ENCODE measurements at regions not wholly inside any gene's neighbourhood (a gene's known extent, or its start where the extent isn't known, plus 50 kb on each side); places are given as distances from the start of the nearest gene placed in this dataset.
A peak's percentile ranks its signal among the peaks of the same experiment; 100 is the strongest.

DNA sequence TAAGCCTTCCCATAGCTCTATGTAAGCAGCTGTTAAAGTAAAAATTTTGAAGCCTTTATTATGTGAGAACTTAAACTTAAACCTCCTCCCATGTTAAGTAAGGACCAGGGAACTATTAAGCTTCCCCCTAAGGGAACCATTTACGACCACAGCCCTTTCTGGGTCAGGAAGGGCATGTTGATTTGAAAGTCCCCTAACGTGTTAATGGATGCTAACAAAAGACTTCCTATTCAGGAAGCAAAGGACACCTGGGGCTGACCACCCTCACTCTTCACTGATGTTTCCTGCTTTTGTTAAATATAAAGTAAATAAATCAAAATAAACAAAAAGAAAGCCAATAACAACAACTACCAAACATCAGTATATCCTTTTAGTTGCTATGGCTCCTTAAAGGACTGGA is 170.6 kb upstream of the RFX3 start:
- Histone ChIP-seq H4K20me1 (replicated peaks; ENCODE audit: insufficient read depth) (no peaks in the 10 kb centered on the region), H3K27ac (ENCODE audit: low read depth) (peak overlapping the region; percentile 33; the same call in 1 of the 2 replicates), H3K4me2 (peak overlapping the region; percentile 27; the same call in 1 of the 2 replicates), H3K4me3 (no peak overlapping the region), H3K9me2 (ENCODE audit: insufficient read depth) (peaks cover 5% of the 10 kb centered on the region; the same call in 1 of the 2 replicates), H3K36me3 (ENCODE audit: insufficient read depth) (no peaks in the 10 kb centered on the region), H3K27me3 (ENCODE audit: insufficient read depth) (peaks cover 9% of the 10 kb centered on the region; the same call in 1 of the 2 replicates), H3K79me2 (replicated peaks; ENCODE audit: insufficient read depth) (no peaks in the 10 kb centered on the region), H2AFZ (no peak overlapping the region), H3K4me1 (ENCODE audit: insufficient read depth) (peaks cover 14% of the 10 kb centered on the region), H3F3A (replicated peaks; ENCODE audit: low read depth) (no peaks in the 10 kb centered on the region)
- Mint-ChIP-seq H3K9me3 (no peaks in the 10 kb centered on the region), H3K4me1 (peaks cover 21% of the 10 kb centered on the region), H3K27ac (no peak overlapping the region), H3K36me3 (ENCODE audit: low read depth) (no peaks in the 10 kb centered on the region), H3K27me3 (ENCODE audit: insufficient read depth, low read depth, poor library complexity) (no peaks in the 10 kb centered on the region), H3K4me3 (no peak overlapping the region)
- ATAC-seq: peak; percentile 75
- DNase-seq (ENCODE audit: low spot score): peak; percentile 54
- TF ChIP-seq ZNF114 (CRISPR knock-in tag; IDR thresholded peaks at IDR 0.05): no peak
- TF ChIP-seq, protein P1, sequence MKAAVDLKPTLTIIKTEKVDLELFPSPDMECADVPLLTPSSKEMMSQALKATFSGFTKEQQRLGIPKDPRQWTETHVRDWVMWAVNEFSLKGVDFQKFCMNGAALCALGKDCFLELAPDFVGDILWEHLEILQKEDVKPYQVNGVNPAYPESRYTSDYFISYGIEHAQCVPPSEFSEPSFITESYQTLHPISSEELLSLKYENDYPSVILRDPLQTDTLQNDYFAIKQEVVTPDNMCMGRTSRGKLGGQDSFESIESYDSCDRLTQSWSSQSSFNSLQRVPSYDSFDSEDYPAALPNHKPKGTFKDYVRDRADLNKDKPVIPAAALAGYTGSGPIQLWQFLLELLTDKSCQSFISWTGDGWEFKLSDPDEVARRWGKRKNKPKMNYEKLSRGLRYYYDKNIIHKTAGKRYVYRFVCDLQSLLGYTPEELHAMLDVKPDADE (IDR thresholded peaks at IDR 0.05): 0 out of 2 replicates have a peak, but pooled peaks have one; percentile 59
- TF ChIP-seq, protein P2, sequence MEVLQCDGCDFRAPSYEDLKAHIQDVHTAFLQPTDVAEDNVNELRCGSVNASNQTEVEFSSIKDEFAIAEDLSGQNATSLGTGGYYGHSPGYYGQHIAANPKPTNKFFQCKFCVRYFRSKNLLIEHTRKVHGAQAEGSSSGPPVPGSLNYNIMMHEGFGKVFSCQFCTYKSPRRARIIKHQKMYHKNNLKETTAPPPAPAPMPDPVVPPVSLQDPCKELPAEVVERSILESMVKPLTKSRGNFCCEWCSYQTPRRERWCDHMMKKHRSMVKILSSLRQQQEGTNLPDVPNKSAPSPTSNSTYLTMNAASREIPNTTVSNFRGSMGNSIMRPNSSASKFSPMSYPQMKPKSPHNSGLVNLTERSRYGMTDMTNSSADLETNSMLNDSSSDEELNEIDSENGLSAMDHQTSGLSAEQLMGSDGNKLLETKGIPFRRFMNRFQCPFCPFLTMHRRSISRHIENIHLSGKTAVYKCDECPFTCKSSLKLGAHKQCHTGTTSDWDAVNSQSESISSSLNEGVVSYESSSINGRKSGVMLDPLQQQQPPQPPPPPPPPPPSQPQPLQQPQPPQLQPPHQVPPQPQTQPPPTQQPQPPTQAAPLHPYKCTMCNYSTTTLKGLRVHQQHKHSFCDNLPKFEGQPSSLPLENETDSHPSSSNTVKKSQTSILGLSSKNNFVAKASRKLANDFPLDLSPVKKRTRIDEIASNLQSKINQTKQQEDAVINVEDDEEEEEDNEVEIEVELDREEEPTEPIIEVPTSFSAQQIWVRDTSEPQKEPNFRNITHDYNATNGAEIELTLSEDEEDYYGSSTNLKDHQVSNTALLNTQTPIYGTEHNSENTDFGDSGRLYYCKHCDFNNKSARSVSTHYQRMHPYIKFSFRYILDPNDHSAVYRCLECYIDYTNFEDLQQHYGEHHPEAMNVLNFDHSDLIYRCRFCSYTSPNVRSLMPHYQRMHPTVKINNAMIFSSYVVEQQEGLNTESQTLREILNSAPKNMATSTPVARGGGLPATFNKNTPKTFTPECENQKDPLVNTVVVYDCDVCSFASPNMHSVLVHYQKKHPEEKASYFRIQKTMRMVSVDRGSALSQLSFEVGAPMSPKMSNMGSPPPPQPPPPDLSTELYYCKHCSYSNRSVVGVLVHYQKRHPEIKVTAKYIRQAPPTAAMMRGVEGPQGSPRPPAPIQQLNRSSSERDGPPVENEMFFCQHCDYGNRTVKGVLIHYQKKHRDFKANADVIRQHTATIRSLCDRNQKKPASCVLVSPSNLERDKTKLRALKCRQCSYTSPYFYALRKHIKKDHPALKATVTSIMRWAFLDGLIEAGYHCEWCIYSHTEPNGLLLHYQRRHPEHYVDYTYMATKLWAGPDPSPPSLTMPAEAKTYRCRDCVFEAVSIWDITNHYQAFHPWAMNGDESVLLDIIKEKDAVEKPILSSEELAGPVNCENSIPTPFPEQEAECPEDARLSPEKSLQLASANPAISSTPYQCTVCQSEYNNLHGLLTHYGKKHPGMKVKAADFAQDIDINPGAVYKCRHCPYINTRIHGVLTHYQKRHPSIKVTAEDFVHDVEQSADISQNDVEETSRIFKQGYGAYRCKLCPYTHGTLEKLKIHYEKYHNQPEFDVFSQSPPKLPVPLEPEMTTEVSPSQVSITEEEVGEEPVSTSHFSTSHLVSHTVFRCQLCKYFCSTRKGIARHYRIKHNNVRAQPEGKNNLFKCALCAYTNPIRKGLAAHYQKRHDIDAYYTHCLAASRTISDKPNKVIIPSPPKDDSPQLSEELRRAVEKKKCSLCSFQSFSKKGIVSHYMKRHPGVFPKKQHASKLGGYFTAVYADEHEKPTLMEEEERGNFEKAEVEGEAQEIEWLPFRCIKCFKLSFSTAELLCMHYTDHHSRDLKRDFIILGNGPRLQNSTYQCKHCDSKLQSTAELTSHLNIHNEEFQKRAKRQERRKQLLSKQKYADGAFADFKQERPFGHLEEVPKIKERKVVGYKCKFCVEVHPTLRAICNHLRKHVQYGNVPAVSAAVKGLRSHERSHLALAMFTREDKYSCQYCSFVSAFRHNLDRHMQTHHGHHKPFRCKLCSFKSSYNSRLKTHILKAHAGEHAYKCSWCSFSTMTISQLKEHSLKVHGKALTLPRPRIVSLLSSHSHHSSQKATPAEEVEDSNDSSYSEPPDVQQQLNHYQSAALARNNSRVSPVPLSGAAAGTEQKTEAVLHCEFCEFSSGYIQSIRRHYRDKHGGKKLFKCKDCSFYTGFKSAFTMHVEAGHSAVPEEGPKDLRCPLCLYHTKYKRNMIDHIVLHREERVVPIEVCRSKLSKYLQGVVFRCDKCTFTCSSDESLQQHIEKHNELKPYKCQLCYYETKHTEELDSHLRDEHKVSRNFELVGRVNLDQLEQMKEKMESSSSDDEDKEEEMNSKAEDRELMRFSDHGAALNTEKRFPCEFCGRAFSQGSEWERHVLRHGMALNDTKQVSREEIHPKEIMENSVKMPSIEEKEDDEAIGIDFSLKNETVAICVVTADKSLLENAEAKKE (CRISPR knock-in tag; IDR thresholded peaks at IDR 0.05): no peak
- TF ChIP-seq NANOG (IDR thresholded peaks at IDR 0.05; ENCODE audit: borderline replicate concordance): peak; percentile 76
- no peak for TF ChIP-seq CREB1 (CRISPR knock-in tag; IDR thresholded peaks at IDR 0.05; ENCODE audit: low read depth)
